GM12872 (cell line): ENCODE measurements at regions not wholly inside any gene's neighbourhood (a gene's known extent, or its start where the extent isn't known, plus 50 kb on each side); places are given as distances from the start of the nearest gene placed in this dataset.

ENCODE experiments used
- TF ChIP-seq, protein P1 (sequence below): IDR thresholded peaks from 3 replicates; pipeline ENCODE4 v1.5.1; 2011; ENCODE audit warnings: low read depth, mild to moderate bottlenecking, low read length, moderate library complexity; ENCODE audit not compliant: insufficient read depth

DNA sequence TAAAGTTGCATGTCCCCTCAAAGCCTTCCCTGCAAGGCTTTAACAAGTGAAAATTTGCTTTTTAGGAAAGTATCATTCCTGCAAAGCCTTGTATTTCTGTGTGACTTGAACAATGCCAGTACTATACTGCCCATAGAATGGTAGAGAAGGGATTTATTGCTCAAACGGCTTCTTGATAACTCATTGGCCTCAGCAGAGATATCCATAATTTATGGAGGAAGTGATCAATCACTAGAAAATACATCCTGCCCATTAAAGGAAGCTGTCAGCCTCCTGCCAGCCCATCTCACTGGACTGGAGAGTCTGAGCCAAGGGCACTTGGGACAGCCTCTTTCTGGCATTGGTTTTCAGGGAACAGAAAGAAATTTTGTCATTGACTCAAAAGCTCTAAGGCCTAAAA is 152.6 kb downstream of the XPNPEP1 start:
- TF ChIP-seq, protein P1, sequence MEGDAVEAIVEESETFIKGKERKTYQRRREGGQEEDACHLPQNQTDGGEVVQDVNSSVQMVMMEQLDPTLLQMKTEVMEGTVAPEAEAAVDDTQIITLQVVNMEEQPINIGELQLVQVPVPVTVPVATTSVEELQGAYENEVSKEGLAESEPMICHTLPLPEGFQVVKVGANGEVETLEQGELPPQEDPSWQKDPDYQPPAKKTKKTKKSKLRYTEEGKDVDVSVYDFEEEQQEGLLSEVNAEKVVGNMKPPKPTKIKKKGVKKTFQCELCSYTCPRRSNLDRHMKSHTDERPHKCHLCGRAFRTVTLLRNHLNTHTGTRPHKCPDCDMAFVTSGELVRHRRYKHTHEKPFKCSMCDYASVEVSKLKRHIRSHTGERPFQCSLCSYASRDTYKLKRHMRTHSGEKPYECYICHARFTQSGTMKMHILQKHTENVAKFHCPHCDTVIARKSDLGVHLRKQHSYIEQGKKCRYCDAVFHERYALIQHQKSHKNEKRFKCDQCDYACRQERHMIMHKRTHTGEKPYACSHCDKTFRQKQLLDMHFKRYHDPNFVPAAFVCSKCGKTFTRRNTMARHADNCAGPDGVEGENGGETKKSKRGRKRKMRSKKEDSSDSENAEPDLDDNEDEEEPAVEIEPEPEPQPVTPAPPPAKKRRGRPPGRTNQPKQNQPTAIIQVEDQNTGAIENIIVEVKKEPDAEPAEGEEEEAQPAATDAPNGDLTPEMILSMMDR = no peak

DNA sequence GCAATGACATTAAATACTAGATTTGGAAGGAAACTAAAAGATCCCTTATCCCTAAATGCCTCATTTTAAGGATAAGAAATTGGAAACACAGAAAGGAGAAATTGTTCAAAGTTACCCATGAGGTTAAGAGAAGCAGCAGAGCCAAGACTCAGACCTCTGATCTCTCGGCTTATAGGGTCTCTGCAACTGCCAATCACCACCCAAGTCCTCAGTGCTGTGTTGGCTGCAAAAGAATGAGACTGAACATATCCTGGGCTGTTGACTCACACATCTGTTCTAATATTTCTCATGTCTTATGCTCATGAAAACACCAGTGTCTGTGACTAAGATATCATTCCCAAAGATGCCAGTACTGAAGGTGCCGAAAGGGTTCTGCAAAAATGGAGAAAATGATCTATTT is 153.3 kb downstream of the XPNPEP1 start:
- TF ChIP-seq, protein P1 = no peak

DNA sequence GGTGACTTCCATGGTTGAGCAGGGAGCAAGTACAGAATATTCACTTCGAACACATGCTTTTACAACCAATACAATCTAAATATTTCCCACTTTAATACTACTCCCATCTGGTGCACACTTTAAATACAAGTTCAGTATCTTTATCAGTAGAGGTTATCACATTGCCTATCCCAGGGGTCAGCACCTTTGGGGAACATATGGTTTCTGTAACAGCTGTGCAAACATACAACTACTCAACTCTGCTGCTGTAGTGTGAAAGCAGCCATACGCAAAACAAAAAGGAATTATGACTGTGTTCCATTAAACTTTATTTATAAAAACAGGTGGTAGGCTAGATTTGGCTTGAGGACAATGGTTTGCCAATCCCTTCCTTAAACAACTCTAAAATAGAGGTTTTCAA is 157.5 kb downstream of the XPNPEP1 start:
- TF ChIP-seq, protein P1 = no peak

DNA sequence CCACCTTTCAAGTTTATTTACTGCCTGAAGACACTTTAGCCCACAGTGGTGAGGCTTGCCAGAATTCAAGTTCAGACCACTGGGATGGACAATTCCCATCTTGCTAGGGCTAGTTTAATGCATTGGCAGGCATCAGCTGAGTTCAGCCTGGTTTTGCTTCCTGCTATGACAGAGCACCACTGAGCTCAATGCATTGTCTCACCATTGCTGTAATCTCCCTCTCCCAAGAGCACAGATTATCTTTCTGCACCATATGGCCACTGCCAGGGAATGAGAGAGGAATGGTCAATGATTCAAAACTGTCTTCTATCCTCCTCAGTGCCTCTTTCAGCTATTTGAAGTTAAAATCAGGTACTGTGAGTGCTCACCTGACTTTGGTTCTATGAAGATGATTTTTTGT is 160.8 kb downstream of the XPNPEP1 start:
- TF ChIP-seq, protein P1 = no peak

DNA sequence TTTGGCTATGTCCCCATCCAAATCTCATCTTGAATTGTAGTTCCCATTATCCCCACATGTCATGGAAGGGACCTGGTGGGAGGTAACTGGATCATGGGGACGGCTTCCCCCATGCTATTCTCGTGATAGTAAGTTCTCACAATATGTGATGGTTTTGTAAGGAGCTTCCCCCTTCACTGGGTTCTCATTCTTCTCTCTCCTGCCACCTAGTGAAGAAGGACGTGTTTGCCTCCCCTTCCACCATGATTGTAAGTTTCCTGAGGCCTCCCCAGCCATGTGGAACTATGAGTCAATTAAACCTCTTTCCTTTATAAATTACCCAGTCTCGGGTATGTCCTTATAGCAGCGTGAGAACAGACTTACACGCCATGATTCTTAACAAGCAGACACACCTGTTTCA is 165.6 kb downstream of the XPNPEP1 start:
- TF ChIP-seq, protein P1 = peak; percentile 30; the same call in 1 of the 3 replicates

DNA sequence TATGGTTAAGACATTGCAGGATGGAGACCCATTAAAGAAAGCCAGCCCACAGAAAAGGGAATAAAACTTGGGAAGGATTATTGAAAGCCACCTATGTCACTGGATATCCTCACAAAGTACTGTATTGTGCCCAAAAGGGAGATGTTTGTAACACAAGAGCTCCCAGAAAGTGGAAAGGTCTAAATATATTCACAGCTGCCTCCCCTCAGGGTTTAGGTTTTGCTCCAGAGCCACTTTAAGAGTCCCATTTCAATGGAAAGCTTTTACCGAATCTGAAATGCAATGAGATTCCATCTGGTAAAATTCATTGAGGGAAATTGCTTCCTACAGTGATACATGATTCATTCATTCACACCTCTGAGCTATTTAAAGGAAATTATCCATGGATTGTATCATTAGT is 176.4 kb downstream of the XPNPEP1 start:
- TF ChIP-seq, protein P1 = no peak

DNA sequence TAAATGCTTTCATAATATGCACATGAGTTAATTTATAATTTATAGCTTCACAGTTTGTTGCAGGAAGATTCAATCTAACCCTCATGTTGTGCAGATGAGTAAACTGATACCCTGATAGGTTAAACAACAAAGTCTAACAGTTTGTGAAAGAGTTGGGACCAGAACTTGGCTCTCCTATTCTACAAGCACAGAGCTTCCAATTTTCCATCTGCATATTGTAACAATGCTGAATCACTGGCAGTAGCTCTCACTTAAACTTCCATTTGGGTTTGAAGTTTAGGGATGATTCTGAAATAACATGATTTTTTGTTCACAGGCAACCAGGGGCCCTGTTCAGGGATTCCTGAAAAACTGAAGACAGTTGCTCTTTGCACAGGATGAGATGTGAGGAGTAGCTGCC is 179.3 kb downstream of the XPNPEP1 start:
- TF ChIP-seq, protein P1 = no peak

DNA sequence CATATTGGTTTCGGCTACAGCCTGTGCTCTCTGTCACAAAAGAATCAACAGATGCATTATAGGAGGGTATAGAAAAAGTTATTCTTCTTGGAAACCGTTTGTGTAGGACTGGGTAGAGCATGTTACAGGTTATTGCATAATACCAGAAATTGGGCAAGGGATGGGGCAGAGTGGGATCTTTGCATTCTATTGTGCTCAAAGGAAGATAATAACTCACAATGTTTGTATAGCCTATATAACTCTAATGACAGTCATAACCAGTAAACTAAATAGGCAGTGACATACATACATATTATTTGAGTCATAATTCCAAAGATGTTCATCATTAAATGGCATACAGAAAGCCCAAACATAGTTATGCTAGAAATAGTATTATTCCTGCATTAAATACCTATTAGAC is 179.7 kb downstream of the XPNPEP1 start:
- TF ChIP-seq, protein P1 = no peak
